Body of pancreas (tissue), 4 donors: ENCODE measurements at regions not wholly inside any gene's neighbourhood (a gene's known extent, or its start where the extent isn't known, plus 50 kb on each side); places are given as distances from the start of the nearest gene placed in this dataset.

Source experiments
- CTCF ChIP-seq, 7 experiments: fragments of 450-650 bp in 4 of 7; fragments of 200-600 bp in 3 of 7; sonication (generic) in 3 of 7; IDR thresholded peaks; one replicate each; pipeline ENCODE4 v1.5.1; 2016 to 2019; ENCODE audit warnings: antibody characterized with exemption in 7 of 7
- POLR2A ChIP-seq, 3 donors: fragments of 450-650 bp; IDR thresholded peaks; one replicate each; pipeline ENCODE4 v1.6.1; 2016; ENCODE audit warnings: antibody characterized with exemption in 3 of 3, mild to moderate bottlenecking in 2 of 3

GRCh38 chr5:133830281-133830680 lies 138.1 kb downstream of the C5orf15 start:
- TF ChIP-seq POLR2A (IDR thresholded peaks at IDR 0.05) (no peak), CTCF (IDR thresholded peaks at IDR 0.05) (no peak)
